ENCODE measurements at regions not wholly inside any gene's neighbourhood (a gene's known extent, or its start where the extent isn't known, plus 50 kb on each side); places are given as distances from the start of the nearest gene placed in this dataset.
"Not testable (repeated sequence)": the region's sequence is repeated elsewhere in the genome, so short reads cannot be mapped to it uniquely, and the experiment has no call there.

GRCh38 chr16:9014389-9014788 is 50.7 kb upstream of the USP7 start:
- DNase-seq = no peak

GRCh38 chr16:9015489-9015888 is 51.8 kb upstream of the USP7 start:
- no peak for DNase-seq

- DNase-seq = not testable (repeated sequence)
These were observed 52.3 kb upstream of the USP7 start for GRCh38 chr16:9016005-9016404.

GRCh38 chr16:9016824-9017223 is 53.1 kb upstream of the USP7 start:
- DNase-seq = no peak

- DNase-seq = no peak
These were observed 63.5 kb upstream of the USP7 start for GRCh38 chr16:9027070-9027799.

GRCh38 chr16:9028491-9028890 is 63.0 kb upstream of the HAPSTR1 start:
- DNase-seq = not testable (repeated sequence)

- no peak for DNase-seq
These were observed 60.3 kb upstream of the HAPSTR1 start for GRCh38 chr16:9031107-9031506.

- DNase-seq = peak; percentile 47
These were observed 58.2 kb upstream of the HAPSTR1 start for GRCh38 chr16:9033125-9033830.

GRCh38 chr16:9034056-9034455 is 57.4 kb upstream of the HAPSTR1 start:
- no peak for DNase-seq

- peak; percentile 75 for DNase-seq
These were observed 55.4 kb upstream of the HAPSTR1 start for GRCh38 chr16:9035996-9036395.

- peak; percentile 29 for DNase-seq
These were observed 52.2 kb upstream of the HAPSTR1 start for GRCh38 chr16:9039210-9039609.

- no peak for DNase-seq
These were observed 50.5 kb upstream of the HAPSTR1 start for GRCh38 chr16:9040800-9041412.
